ENCODE measurements at regions not wholly inside any gene's neighbourhood (a gene's known extent, or its start where the extent isn't known, plus 50 kb on each side); places are given as distances from the start of the nearest gene placed in this dataset.

GRCh38 chr1:90821788-90822359 lies 104.8 kb upstream of the BARHL2 start:
- TF ChIP-seq CTCF (IDR thresholded peaks at IDR 0.05): no peak
- no peak for TF ChIP-seq POLR2AphosphoS5 (IDR thresholded peaks at IDR 0.05; ENCODE audit: low read depth, low read length)
- TF ChIP-seq REST (IDR thresholded peaks at IDR 0.05; ENCODE audit: insufficient read depth in 1 of 2, low read depth in 2 of 2, low read length in 1 of 2): no peak
- no peak for TF ChIP-seq SIN3A (IDR thresholded peaks at IDR 0.05; ENCODE audit: borderline replicate concordance, insufficient read depth, low read depth, low read length)
- no peak for TF ChIP-seq TCF7L2 (IDR thresholded peaks at IDR 0.05; ENCODE audit: low read depth, low read length)
